GM18868 (cell line): ENCODE measurements at regions not wholly inside any gene's neighbourhood (a gene's known extent, or its start where the extent isn't known, plus 50 kb on each side); places are given as distances from the start of the nearest gene placed in this dataset.
"Not testable (repeated sequence)": the region's sequence is repeated elsewhere in the genome, so short reads cannot be mapped to it uniquely, and the experiment has no call there.

ENCODE experiments used
- ATAC-seq: cut with Tn5 transposase; IDR thresholded peaks from one replicate; pipeline ENCODE4 v1.9.1; 2021; ENCODE audit warnings: mild to moderate bottlenecking, moderate library complexity; ENCODE audit not compliant: unreplicated experiment

DNA sequence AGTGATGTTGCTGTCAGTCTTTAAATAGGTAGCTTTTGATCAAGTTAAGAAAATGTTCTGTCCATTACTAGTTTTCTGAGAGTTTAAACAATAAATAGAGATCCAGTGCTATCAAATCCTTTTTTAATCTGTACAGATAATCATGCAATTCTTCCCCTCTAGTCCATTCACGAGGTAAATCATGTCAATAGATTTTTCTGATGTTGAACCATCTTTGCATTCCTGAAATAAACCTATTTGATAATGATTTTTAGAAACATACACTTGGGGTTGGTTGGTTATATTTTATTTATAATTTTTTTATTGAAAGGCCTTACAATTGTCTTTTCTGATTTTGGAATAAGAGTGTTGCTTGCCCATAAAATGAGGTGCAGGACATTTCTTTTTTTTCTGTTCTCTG is 95.0 kb downstream of the FAM53A start:
- ATAC-seq: no peak

DNA sequence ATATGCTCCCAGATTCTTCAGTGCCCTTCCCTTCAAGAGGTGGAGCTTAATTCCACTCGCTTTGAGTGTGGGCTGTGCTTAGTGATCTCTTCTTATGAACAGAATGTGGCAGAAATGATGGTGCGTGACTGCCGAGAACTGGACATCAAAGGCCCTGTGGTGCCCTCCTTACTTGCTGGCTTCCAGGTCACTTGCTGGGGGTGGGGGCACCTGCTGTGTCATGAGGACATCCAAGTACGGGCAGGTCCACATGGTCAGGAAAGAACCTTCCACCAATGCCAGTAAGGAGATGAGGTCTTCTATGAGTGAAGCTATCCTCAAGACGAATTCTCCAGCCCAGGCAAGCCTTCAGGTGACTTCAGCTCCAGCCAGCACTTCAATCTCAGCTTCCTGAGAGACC is 95.8 kb downstream of the FAM53A start:
- no peak for ATAC-seq

- no peak for ATAC-seq
Measured at GRCh38 chr4:1584498-1584897, 99.6 kb downstream of the FAM53A start.

GRCh38 chr4:1583859-1584258 is 100.3 kb downstream of the FAM53A start:
- ATAC-seq: no peak

GRCh38 chr4:1583051-1583785 is 100.9 kb downstream of the FAM53A start:
- ATAC-seq: no peak

GRCh38 chr4:1582227-1582626 is 101.9 kb downstream of the FAM53A start:
- no peak for ATAC-seq

- ATAC-seq: peak; percentile 71
Measured at GRCh38 chr4:1581164-1581894, 102.8 kb downstream of the FAM53A start.

DNA sequence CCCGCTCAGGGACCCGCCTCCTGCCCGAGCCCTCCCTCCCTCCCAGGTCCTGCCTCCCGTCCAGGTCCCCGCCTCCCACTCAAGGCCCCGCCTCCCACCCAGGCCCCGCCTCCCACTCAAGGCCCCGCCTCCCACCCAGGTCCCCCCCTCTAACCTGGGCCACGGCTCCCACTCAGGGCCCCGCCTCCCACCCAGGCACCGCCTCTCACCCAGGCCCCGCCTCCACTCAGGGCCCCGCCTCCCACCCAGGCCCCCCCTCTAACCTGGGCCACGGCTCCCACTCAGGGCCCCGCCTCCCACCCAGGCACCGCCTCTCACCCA is 103.5 kb downstream of the FAM53A start:
- not testable (repeated sequence) for ATAC-seq

DNA sequence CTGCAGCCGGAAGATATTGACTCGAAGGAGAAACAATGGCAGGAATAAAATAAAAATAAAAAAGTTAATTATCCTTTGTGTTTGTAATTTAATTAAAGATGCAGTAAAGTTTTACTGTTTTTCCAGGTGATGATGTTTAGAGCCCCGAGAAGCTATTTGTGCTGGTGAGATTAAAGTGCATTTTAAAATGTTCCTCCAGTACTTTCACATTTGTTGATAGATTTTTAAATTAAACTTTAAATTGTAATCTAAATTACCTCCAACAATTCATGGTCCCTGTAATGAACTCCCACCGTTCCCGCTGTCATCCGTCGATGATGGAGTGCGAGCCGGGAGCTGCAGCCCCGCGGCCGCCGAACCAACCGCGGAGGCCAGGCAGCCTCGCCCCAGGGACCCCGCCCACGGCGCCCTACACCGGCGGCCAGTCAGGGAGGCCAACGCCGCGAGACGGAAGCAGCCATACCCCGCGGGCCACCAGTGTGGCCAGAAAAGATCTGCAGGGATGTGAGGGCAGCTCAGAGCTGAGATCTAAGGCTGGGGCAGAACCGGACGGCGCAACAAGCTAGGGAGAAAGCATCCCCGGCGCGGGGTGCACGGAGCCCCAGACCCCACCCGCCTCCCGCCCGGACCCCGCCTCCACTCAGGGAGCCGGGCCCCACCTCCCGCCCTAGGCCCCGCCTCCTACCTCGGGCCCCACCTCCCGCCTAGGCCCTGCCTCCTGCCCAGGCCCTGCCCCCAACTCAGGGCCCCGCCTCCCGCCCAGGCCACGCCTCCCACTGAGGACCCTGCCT is 104.0 kb downstream of the FAM53A start:
- ATAC-seq: peak; percentile 46

GRCh38 chr4:1579001-1579900 is 104.9 kb downstream of the FAM53A start:
- ATAC-seq: peak; percentile 52

DNA sequence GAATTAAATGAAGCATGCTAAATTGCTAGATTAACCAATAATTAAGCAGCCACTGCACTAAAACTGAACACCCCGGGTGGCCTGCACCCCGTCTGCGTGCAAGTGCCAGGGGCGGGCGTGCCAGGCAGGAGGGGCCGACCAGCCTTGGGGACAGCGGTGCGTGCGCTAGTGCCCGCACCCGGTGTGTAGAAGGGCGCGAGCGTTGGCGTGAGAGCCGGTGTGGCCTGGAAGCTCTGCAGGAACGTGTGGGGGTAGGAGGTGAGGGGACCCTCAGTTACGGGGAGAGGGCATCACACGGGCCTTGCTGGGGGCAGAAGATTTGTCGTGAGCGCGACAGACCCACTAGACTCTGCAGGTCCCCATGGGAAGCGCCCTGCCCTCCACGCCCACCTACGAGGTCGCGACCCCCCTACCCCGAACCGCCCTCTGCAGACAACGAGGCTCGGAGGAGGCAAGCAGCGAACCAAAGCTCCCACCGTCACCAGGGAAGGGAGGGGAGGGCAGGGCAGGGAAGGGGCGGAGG is 105.8 kb downstream of the FAM53A start:
- ATAC-seq: no peak

- no peak for ATAC-seq
Measured at GRCh38 chr4:1577822-1578217, 106.3 kb downstream of the FAM53A start.

DNA sequence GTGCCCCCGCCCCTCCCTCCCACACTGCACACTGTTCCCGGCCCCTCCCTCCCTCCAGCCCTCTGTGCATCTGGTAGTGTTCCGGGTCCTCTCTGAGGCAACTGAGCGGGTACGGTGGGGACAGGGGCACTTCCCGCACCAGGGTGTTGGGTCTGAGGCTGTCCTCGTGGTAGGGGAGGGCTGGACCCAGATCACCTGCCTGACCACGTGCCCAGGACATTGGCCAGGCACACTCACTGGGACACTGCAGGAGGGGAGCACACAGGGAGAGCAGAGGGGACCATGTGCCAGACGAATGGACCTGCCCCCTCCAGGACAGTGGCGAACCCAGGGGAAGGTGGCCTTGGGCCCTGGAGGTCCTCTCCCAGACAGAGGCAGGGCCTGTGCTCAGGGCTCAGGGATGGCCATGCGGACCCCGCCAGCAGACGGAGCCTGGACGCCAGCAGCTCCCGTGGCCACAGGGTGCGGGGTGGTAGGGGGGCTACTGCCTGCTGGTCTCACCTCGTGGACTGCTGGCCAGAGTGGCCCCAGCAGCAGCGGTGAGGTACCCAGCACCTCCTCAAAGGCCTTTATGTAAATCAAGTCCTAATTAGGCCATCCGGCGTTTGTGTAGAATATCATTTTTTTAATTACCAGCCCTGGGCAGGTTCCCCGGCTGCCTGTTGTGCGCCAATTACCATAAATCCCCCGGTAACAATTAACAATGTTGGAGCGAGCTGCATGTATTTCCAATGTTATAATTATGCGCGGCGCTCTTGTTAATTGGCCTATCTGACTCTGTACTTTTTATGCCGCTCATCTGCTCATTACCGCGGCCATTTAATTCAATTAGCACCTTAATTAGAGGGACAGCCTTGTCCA is 106.9 kb downstream of the FAM53A start:
- no peak for ATAC-seq

GRCh38 chr4:1576304-1576960 is 107.7 kb downstream of the FAM53A start:
- no peak for ATAC-seq

DNA sequence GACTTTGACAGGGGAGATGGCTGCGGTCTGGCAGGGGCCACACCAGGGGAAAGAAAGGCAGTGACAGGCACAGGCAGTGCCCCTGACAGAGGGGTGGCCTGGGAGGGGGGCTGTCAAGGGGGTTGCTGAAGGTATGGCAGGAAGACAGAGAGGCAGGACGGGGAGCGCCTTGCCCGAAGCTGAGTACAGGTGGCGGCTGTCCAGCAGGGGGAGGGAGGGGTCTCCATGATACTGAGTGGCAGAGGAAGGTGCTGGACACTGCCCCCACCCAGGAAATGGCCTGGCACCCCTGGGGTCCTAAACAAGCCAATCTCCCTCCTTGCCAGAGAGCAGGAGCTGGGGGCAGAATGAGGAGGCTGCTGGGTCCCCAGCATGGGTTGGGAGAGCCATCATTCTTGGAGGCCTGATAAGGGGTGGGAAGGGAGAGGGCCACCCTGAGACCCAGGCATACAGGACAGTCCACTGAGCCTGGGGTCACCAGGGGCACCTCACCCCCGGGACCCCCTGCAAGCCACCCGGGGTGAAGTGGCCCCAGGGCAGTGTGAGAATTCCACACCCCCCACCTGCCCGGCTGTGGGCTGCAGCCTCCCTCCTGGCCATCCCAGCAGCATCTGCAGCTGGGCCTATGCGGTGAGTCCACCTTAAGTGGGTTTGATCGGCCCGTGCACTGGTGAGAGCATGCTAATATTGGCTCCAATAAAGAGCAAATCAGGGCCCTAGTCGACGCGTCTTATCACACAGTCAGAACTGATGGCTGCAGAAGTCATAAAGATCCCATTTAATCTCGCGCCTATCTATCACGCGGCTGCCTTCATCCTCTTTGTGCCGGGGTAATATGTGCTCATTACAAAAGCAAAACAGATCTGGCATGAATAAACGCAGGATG is 108.5 kb downstream of the FAM53A start:
- no peak for ATAC-seq

- no peak for ATAC-seq
Measured at GRCh38 chr4:1574601-1575417, 109.3 kb downstream of the FAM53A start.

DNA sequence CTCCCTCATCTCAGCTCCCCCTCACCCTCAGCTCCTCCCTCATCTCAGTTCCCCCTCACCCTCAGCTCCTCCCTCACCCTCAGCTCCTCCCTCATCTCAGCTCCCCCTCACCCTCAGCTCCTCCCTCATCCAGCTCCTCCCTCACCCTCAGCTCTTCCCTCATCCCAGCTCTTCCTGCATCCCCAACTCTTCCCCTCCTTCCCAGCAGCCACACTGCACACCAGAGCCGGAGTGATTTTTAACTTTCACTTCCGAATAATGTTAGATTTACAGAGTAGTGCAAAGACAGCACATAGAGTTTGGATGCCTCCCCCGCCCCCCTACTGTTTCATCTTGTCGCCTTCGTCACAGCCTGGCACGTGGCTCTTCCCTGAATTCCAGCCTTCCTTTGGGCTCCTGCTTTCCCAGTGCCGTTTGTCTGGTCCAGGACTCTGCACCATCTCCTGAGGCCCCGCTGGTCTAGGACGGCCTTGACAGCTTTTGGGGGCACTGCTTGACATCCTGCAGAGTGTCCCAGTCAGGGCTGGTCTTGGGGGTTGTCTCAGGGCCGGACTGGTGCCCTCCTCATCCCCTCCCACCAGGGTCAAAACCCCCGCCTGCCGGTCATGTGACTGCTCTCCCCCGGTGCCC is 110.2 kb downstream of the FAM53A start:
- ATAC-seq: no peak
